GM19463 (cell line): ENCODE measurements at regions not wholly inside any gene's neighbourhood (a gene's known extent, or its start where the extent isn't known, plus 50 kb on each side); places are given as distances from the start of the nearest gene placed in this dataset.

Experiments used
- ATAC-seq: cut with Tn5 transposase; IDR thresholded peaks from one replicate; pipeline ENCODE4 v1.9.1; 2021; ENCODE audit warnings: mild to moderate bottlenecking, moderate library complexity; ENCODE audit not compliant: unreplicated experiment

GRCh38 chr10:8588135-8588534, 533.6 kb downstream of the GATA3 start:
- no peak for ATAC-seq

DNA sequence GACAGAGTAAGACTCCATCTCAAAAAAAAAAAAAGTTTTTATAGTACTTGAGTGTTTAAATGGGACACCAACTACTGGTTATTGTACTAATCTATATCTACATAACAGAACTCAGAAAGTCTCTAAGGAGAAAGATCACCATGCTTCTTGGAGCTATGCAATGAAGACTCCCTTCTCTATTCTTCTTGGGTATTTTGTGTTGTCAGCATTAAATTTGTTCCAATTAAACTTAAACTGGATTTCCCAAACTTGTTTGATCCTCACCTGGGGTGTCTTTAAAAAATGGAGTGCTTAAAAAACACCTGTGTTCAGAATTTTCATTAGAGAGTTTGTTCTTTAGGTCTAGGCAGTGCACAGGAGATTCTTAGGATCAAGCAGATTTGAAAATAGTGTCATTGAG, 536.0 kb downstream of the GATA3 start:
- no peak for ATAC-seq

GRCh38 chr10:8591640-8592039, 537.2 kb downstream of the GATA3 start:
- ATAC-seq = no peak

DNA sequence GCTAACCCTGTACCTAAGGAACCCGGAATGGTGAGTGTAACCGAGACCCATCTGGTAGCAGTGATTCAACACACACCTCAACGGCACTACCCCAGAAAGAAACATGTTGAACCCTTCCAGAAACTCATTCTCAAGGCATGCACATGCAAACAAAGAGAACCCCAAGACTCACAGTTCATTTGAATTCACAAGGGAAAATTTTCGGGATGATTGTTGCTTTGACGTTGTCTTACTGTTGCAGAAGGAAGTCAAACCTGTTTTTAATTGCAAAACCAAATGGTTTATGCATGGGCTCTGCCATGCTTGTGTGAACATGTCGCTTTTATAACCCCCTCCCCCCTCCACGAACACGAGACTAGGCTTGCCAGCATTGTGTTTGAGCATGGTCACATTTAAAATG, 539.7 kb downstream of the GATA3 start:
- ATAC-seq = no peak

DNA sequence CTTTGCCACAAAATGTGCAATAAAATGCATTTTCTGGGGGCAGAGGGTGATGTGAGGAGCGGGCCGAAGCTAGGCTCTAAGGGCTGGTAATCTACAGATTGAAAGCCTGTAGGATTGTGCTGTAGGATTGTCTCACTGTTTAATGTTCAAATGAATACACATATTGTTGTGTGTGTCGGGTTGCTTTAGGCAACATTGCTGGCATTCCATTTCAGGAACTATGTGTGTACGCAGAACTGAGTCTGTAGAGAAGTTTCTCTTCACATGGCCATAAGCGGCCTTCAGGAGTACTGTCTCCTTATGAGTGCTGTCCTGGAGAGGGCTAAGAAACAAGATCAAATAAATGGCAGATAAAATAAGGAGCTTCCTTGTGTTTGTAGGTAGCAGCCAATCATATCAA, 540.2 kb downstream of the GATA3 start:
- no peak for ATAC-seq

DNA sequence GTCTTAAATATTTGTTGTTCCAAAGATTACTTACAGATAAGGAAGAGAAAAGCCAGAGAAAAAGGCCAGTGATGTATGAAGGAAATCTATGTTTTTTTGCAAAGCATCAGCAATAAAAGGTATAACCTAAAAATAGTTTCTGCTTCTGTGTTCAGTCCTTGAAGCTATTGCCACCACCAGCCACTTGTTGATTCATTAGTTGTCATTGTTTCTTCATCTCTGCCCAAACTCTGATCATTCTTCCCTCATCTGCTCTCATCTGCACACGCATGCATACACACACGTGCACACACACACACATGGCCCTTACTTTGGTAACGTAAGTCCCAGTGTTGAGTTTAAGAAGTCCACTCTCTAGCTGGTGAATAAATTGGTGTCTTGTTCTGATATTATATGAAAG, 540.7 kb downstream of the GATA3 start:
- no peak for ATAC-seq

- ATAC-seq = no peak
These were observed 542.5 kb downstream of the GATA3 start for GRCh38 chr10:8596929-8597472.

GRCh38 chr10:8600192-8600591, 545.7 kb downstream of the GATA3 start:
- no peak for ATAC-seq

- ATAC-seq = no peak
These were observed 548.3 kb downstream of the GATA3 start for GRCh38 chr10:8602821-8603220.

DNA sequence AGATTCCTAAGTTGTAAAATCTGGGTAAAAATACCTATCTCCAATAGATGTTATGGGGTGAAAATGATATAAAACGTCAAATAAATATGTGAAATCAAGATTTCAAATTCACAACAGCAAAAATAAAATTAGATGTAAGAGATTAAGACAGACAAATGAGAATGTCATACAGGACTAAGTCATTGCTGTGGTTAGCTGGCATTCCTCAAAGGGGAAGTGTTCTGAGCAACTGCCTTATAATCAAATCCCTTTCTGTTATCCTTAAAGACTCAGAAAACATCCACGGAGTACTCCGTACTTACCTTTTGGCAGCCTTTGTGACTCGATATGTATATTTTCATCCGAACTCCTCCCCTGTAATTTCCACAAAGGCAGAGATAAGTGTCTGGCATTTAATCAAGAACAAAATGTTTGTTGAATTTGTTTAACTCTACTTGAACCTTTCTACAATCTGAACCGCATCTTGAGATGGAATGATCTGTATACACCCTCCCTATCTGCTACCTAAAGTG, 559.6 kb downstream of the GATA3 start:
- no peak for ATAC-seq

DNA sequence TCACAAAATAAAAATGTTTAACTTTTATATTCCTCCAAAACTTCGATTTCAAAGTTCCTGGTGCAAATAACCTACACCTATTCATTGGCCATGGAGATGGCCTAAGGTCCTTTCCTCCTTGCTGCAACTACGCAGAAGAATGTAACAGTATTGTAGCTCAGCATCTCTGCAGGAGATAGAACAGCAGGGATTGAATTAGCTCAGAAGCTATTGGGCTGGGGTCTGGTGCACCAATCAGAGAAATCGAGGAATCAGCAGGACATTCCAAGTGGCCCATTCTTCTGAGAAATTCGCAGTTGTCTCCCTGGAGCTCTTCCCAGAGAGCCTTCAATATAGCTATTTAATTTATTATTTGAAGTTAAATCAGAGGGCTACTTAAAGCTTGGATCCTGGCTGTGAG, 560.6 kb downstream of the GATA3 start:
- ATAC-seq = no peak

GRCh38 chr10:8616166-8616565, 561.7 kb downstream of the GATA3 start:
- peak; percentile 73 for ATAC-seq

- no peak for ATAC-seq
These were observed 563.3 kb downstream of the GATA3 start for GRCh38 chr10:8617792-8618191.

DNA sequence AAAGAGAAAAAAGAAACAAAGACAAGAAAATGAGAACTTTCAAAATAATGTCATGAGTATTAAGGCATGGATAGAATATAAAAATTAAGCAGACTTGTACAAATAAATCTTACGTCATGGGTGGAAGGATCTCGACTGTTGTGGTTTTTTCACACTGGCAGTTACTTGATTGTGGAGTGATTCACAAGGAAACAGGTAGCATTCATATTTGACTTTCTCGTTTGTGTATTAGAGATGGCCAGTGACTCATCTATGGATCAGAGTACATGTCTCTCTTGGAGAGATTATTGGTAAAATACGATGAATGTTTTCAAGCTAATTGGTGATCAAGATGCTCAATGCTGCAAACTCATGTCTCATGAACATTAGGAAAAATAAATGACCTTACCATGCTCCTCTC, 564.3 kb downstream of the GATA3 start:
- ATAC-seq = no peak

GRCh38 chr10:8628351-8628750, 573.9 kb downstream of the GATA3 start:
- ATAC-seq = no peak

DNA sequence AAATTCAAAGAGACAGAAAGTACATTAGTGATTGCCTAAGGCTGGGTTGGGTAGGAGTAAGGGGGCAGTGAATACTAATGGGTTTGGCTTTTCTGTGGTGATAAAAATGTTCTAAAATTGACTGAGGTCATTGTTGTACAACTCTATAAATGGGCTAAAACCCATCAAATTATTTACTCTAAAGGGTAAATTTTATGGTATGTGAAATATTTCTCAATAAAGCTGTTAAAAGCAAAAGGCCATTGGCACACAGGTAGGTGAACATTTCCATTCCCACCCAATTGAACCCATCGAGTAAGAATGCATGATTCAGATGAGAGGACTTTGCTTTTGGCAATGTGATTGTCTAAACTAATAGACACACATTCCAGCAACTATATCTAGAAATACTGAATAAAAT, 579.4 kb downstream of the GATA3 start:
- ATAC-seq = no peak

- no peak for ATAC-seq
These were observed 581.9 kb downstream of the GATA3 start for GRCh38 chr10:8636371-8636770.

- ATAC-seq = no peak
These were observed 583.2 kb downstream of the GATA3 start for GRCh38 chr10:8637640-8638039.

- no peak for ATAC-seq
These were observed 583.7 kb downstream of the GATA3 start for GRCh38 chr10:8638088-8638672.

DNA sequence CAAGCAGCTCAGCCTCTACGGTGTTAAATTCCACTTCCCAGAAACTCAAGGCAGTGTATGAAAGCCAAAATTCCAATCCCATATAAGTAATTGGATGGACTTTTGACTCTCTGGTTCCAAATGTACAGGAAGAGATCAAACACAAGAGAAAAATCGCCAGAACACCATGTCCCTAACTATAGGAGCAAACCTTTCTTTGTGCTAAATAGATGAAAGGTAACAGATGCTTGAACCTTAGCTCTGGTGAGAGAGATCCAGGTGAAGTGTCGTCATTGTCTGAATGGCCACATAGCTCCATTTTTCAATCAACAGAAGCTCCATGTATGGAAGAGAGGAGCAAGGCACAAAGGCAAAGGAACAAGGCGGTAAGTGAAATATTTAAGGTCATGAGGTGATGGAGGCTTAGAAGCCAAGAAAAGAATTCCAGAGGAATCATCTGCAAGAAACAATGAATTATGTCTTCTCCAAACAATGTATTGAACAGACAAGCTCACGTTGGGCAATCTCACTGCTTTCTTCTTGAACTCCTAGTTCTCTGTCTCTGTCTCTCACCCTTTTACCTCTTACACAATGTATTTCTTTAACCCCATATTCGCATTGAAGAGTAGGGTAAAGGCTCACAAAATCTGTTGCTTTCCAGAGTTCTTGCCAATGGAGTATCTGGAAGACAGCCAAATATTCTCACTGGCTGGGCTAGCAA, 585.1 kb downstream of the GATA3 start:
- ATAC-seq = no peak

DNA sequence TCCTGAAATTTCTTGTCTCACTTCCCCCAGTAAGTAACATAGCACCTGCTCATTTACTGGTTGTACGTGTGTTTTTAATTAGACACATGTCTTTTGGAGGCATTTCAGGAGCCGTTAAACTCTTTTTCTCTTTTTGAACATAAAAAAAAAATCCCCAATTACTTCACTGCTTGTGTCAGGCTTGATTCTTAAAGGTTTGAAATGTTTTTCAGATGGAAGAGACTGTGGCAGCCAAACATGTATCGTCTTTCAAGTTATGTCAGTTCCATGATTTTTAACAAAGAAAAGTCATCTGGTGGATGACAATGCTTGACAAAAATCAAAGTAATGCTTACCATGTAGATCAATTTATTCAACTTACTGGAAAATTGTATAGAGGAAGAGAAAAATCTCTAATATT, 585.8 kb downstream of the GATA3 start:
- ATAC-seq = no peak

- no peak for ATAC-seq
These were observed 586.4 kb downstream of the GATA3 start for GRCh38 chr10:8640878-8641277.
